Mesodermal cell (in vitro differentiated cells): ENCODE measurements at regions not wholly inside any gene's neighbourhood (a gene's known extent, or its start where the extent isn't known, plus 50 kb on each side); places are given as distances from the start of the nearest gene placed in this dataset.

ENCODE experiments used
- H3K27ac ChIP-seq: 2 replicates; pipeline ENCODE4 v1.7.0; 2013; ENCODE audit warnings: mild to moderate bottlenecking, low read depth, low read length, moderate library complexity; ENCODE audit not compliant: severe bottlenecking
- H3K36me3 ChIP-seq: 2 replicates; pipeline ENCODE4 v1.7.1; 2013; ENCODE audit warnings: mild to moderate bottlenecking, low read length, moderate library complexity; ENCODE audit not compliant: control insufficient read depth, insufficient read depth
- H3K4me1 ChIP-seq: one replicate; pipeline ENCODE4 v1.7.1; 2013; ENCODE audit warnings: mild to moderate bottlenecking, low read length; ENCODE audit not compliant: insufficient read depth, control insufficient read depth, poor library complexity, severe bottlenecking
- H3K4me3 ChIP-seq: 2 replicates; pipeline ENCODE4 v1.7.0; 2013; ENCODE audit warnings: low read length, control low read depth, mild to moderate bottlenecking; ENCODE audit not compliant: insufficient read depth, poor library complexity, severe bottlenecking; ENCODE audit errors: extremely low read depth
- H3K9me3 ChIP-seq: 2 replicates; pipeline ENCODE4 v1.7.1; 2013; ENCODE audit warnings: mild to moderate bottlenecking, low read length, moderate library complexity; ENCODE audit not compliant: control insufficient read depth
- WGBS, 2 experiments: methylation state at CpG; one replicate each; pipeline ENCODE4 v1.1.5; 2013; ENCODE audit warnings: missing lambda C conversion rate in 2 of 2; ENCODE audit not compliant: insufficient coverage in 2 of 2; 5-methylcytosine and 5-hydroxymethylcytosine counted together

GRCh38 chr2:6576302-6576701 lies 289.4 kb downstream of the CMPK2 start:
- no peaks in the 10 kb centered on the region for H3K36me3 ChIP-seq
- WGBS, 2 experiments: 73 to 80% methylated on average over 1 to 2 of the region's 2 CpGs
- H3K9me3 ChIP-seq: no peaks in the 10 kb centered on the region
- H3K4me3 ChIP-seq: no peak overlapping the region
- no peaks in the 10 kb centered on the region for H3K4me1 ChIP-seq
- no peak overlapping the region for H3K27ac ChIP-seq

GRCh38 chr2:6577960-6578359 lies 287.7 kb downstream of the CMPK2 start:
- Histone ChIP-seq H3K9me3 (no peaks in the 10 kb centered on the region), H3K4me3 (no peak overlapping the region), H3K27ac (no peak overlapping the region), H3K4me1 (no peaks in the 10 kb centered on the region), H3K36me3 (no peaks in the 10 kb centered on the region)
- 83 to 90% methylated on average over 1 of the region's 3 CpGs for WGBS, 2 experiments

GRCh38 chr2:6578416-6578815 lies 287.3 kb downstream of the CMPK2 start:
- H3K36me3 ChIP-seq: no peaks in the 10 kb centered on the region
- no peaks in the 10 kb centered on the region for H3K4me1 ChIP-seq
- no peaks in the 10 kb centered on the region for H3K9me3 ChIP-seq
- no peak overlapping the region for H3K27ac ChIP-seq
- WGBS, 2 experiments: 100% methylated on average over 2 of the region's 4 CpGs; no CpG with 5 or more reads in 1 of the 2 experiments
- H3K4me3 ChIP-seq: no peak overlapping the region

GRCh38 chr2:6579281-6579680 lies 286.4 kb downstream of the CMPK2 start:
- H3K36me3 ChIP-seq: no peaks in the 10 kb centered on the region
- H3K4me3 ChIP-seq: no peak overlapping the region
- H3K9me3 ChIP-seq: no peaks in the 10 kb centered on the region
- H3K4me1 ChIP-seq: no peaks in the 10 kb centered on the region
- no peak overlapping the region for H3K27ac ChIP-seq

- H3K27ac ChIP-seq: no peak overlapping the region
- no peak overlapping the region for H3K4me3 ChIP-seq
- no peaks in the 10 kb centered on the region for H3K36me3 ChIP-seq
- 66 to 81% methylated on average over 3 of the region's 4 CpGs for WGBS, 2 experiments
- no peaks in the 10 kb centered on the region for H3K9me3 ChIP-seq
- H3K4me1 ChIP-seq: no peaks in the 10 kb centered on the region
Measured at GRCh38 chr2:6580982-6581381, 284.7 kb downstream of the CMPK2 start.

GRCh38 chr2:6589150-6589549 lies 276.6 kb downstream of the CMPK2 start:
- 94 to 95% methylated on average over 3 to 5 of the region's 6 CpGs for WGBS, 2 experiments
- no peaks in the 10 kb centered on the region for H3K4me1 ChIP-seq

GRCh38 chr2:6590442-6590841 lies 275.3 kb downstream of the CMPK2 start:
- Histone ChIP-seq H3K36me3 (no peaks in the 10 kb centered on the region), H3K4me3 (no peak overlapping the region), H3K27ac (no peak overlapping the region), H3K9me3 (no peaks in the 10 kb centered on the region), H3K4me1 (no peaks in the 10 kb centered on the region)
- WGBS, 2 experiments: 70% methylated on average over 2 of the region's 3 CpGs; no CpG with 5 or more reads in 1 of the 2 experiments

More at GRCh38 chr2:6589150-6589549, 276.6 kb downstream of the CMPK2 start:
- H3K4me3 ChIP-seq: no peak overlapping the region
- H3K36me3 ChIP-seq: no peaks in the 10 kb centered on the region
- no peaks in the 10 kb centered on the region for H3K9me3 ChIP-seq
- H3K27ac ChIP-seq: no peak overlapping the region

- Histone ChIP-seq H3K4me1 (no peaks in the 10 kb centered on the region), H3K27ac (no peak overlapping the region), H3K4me3 (no peak overlapping the region), H3K9me3 (no peaks in the 10 kb centered on the region), H3K36me3 (no peaks in the 10 kb centered on the region)
- no CpG with 5 or more reads among the region's 4 CpGs for WGBS, 2 experiments
Measured at GRCh38 chr2:6602471-6602870, 263.2 kb downstream of the CMPK2 start.

GRCh38 chr2:6605836-6606505 lies 259.7 kb downstream of the CMPK2 start:
- H3K4me3 ChIP-seq: no peak overlapping the region
- H3K27ac ChIP-seq: no peak overlapping the region
- no peaks in the 10 kb centered on the region for H3K9me3 ChIP-seq
- 75 to 93% methylated on average over 4 of the region's 7 CpGs for WGBS, 2 experiments
- H3K4me1 ChIP-seq: no peaks in the 10 kb centered on the region
- H3K36me3 ChIP-seq: no peaks in the 10 kb centered on the region

- Histone ChIP-seq H3K27ac (no peak overlapping the region), H3K36me3 (no peaks in the 10 kb centered on the region), H3K4me1 (no peaks in the 10 kb centered on the region), H3K9me3 (peaks cover 5% of the 10 kb centered on the region), H3K4me3 (no peak overlapping the region)
- WGBS, 2 experiments: 76 to 80% methylated on average over 2 of the region's 4 CpGs
Measured at GRCh38 chr2:6617794-6618193, 247.9 kb downstream of the CMPK2 start.

- Histone ChIP-seq H3K4me3 (no peak overlapping the region), H3K4me1 (no peaks in the 10 kb centered on the region), H3K36me3 (no peaks in the 10 kb centered on the region), H3K27ac (no peak overlapping the region), H3K9me3 (peaks cover 1% of the 10 kb centered on the region)
- WGBS, 2 experiments: 87% methylated on average over 4 of the region's 6 CpGs; no CpG with 5 or more reads in 1 of the 2 experiments
Measured at GRCh38 chr2:6618201-6618600, 247.5 kb downstream of the CMPK2 start.
